ENCODE measurements at regions not wholly inside any gene's neighbourhood (a gene's known extent, or its start where the extent isn't known, plus 50 kb on each side); places are given as distances from the start of the nearest gene placed in this dataset.

DNA sequence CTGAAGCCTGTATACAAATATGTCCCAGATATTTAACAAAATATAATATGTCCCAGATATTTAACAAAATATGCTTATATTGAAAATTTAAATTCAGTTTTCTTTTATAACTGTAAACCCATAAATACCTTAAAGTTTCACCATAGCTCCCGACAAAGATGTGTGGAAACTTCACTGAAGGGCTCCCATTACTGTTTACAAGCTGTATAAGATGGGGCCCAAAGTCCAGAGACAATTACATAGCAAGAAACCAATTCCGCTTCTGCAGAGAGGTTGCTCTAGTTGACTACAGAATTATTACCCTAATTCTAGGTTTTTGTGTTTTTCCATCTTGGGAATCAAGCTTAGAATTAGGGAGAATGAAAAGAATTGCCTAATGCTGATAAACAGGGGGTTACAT lies 102.6 kb upstream of the EPHA6 start:
- Mint-ChIP-seq H3K4me1 (ENCODE audit: low read depth) (no peaks in the 10 kb centered on the region), H3K4me3 (ENCODE audit: unreplicated experiment) (no peak overlapping the region), H3K27ac (ENCODE audit: unreplicated experiment) (no peak overlapping the region), H3K27me3 (ENCODE audit: low read depth) (peaks cover 2% of the 10 kb centered on the region), H3K9me3 (ENCODE audit: low read depth) (peaks cover 9% of the 10 kb centered on the region), H3K36me3 (ENCODE audit: low read depth) (no peaks in the 10 kb centered on the region)
- TF ChIP-seq, protein P1, sequence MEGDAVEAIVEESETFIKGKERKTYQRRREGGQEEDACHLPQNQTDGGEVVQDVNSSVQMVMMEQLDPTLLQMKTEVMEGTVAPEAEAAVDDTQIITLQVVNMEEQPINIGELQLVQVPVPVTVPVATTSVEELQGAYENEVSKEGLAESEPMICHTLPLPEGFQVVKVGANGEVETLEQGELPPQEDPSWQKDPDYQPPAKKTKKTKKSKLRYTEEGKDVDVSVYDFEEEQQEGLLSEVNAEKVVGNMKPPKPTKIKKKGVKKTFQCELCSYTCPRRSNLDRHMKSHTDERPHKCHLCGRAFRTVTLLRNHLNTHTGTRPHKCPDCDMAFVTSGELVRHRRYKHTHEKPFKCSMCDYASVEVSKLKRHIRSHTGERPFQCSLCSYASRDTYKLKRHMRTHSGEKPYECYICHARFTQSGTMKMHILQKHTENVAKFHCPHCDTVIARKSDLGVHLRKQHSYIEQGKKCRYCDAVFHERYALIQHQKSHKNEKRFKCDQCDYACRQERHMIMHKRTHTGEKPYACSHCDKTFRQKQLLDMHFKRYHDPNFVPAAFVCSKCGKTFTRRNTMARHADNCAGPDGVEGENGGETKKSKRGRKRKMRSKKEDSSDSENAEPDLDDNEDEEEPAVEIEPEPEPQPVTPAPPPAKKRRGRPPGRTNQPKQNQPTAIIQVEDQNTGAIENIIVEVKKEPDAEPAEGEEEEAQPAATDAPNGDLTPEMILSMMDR (IDR thresholded peaks at IDR 0.05) = no peak
- DNase-seq (ENCODE audit: low spot score) = no peak

- DNase-seq (ENCODE audit: low spot score) = no peak
- peaks cover 9% of the 10 kb centered on the region for H3K9me3 Mint-ChIP-seq (ENCODE audit: low read depth)
- H3K4me3 Mint-ChIP-seq (ENCODE audit: unreplicated experiment) = no peak overlapping the region
- no peak overlapping the region for H3K27ac Mint-ChIP-seq (ENCODE audit: unreplicated experiment)
- H3K27me3 Mint-ChIP-seq (ENCODE audit: low read depth) = peaks cover 2% of the 10 kb centered on the region
- TF ChIP-seq, protein P1 (IDR thresholded peaks at IDR 0.05) = no peak
- H3K36me3 Mint-ChIP-seq (ENCODE audit: low read depth) = no peaks in the 10 kb centered on the region
- no peaks in the 10 kb centered on the region for H3K4me1 Mint-ChIP-seq (ENCODE audit: low read depth)
These were observed 101.6 kb upstream of the EPHA6 start for GRCh38 chr3:96712792-96713191.

DNA sequence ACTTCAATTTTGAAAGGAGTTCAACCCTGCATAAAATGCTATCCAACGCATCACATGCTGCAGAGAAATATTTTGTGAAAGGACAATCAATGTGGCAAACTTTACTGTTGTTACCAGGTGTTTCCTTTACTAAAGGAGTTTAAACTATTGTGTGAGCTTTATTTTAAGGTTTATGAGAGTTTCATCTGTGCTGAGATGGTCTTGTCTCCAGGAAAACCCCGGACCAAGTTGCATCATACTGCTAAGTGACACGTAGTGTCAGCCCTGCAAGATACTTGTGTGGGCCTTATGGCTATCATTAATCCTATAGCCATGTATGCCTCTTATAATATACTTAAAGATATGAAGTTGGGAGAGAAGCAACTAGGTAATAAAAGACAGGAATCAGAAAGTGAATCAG lies 94.5 kb upstream of the EPHA6 start:
- H3K27ac Mint-ChIP-seq (ENCODE audit: unreplicated experiment) = no peak overlapping the region
- TF ChIP-seq, protein P1 (IDR thresholded peaks at IDR 0.05) = no peak
- peaks cover 10% of the 10 kb centered on the region for H3K9me3 Mint-ChIP-seq (ENCODE audit: low read depth)
- H3K27me3 Mint-ChIP-seq (ENCODE audit: low read depth) = peaks cover 2% of the 10 kb centered on the region
- no peak overlapping the region for H3K4me3 Mint-ChIP-seq (ENCODE audit: unreplicated experiment)
- H3K36me3 Mint-ChIP-seq (ENCODE audit: low read depth) = no peaks in the 10 kb centered on the region
- H3K4me1 Mint-ChIP-seq (ENCODE audit: low read depth) = no peaks in the 10 kb centered on the region
- DNase-seq (ENCODE audit: low spot score) = no peak

- H3K27ac Mint-ChIP-seq (ENCODE audit: unreplicated experiment) = no peak overlapping the region
- no peaks in the 10 kb centered on the region for H3K9me3 Mint-ChIP-seq (ENCODE audit: low read depth)
- H3K4me3 Mint-ChIP-seq (ENCODE audit: unreplicated experiment) = no peak overlapping the region
- DNase-seq (ENCODE audit: low spot score) = no peak
- H3K36me3 Mint-ChIP-seq (ENCODE audit: low read depth) = no peaks in the 10 kb centered on the region
- TF ChIP-seq, protein P1 (IDR thresholded peaks at IDR 0.05) = no peak
- H3K4me1 Mint-ChIP-seq (ENCODE audit: low read depth) = peaks cover 4% of the 10 kb centered on the region
- no peaks in the 10 kb centered on the region for H3K27me3 Mint-ChIP-seq (ENCODE audit: low read depth)
These were observed 83.4 kb upstream of the EPHA6 start for GRCh38 chr3:96731031-96731430.

- Mint-ChIP-seq H3K27me3 (ENCODE audit: low read depth) (no peaks in the 10 kb centered on the region), H3K4me1 (ENCODE audit: low read depth) (peaks cover 4% of the 10 kb centered on the region), H3K4me3 (ENCODE audit: unreplicated experiment) (no peak overlapping the region), H3K9me3 (ENCODE audit: low read depth) (peaks cover 6% of the 10 kb centered on the region), H3K36me3 (ENCODE audit: low read depth) (no peaks in the 10 kb centered on the region), H3K27ac (ENCODE audit: unreplicated experiment) (no peak overlapping the region)
- DNase-seq (ENCODE audit: low spot score) = no peak
- TF ChIP-seq, protein P1 (IDR thresholded peaks at IDR 0.05) = no peak
These were observed 80.0 kb upstream of the EPHA6 start for GRCh38 chr3:96734273-96735009.

All from chondrocyte (in vitro differentiated cells).